OCI-LY3 (cell line): ENCODE measurements at regions not wholly inside any gene's neighbourhood (a gene's known extent, or its start where the extent isn't known, plus 50 kb on each side); places are given as distances from the start of the nearest gene placed in this dataset.

Experiments used
- CTCF ChIP-seq: fragments of 200-600, 300-600 bp; sonication (generic); IDR thresholded peaks from 2 replicates; pipeline ENCODE4 v1.5.1; 2014; ENCODE audit warnings: antibody characterized with exemption, low read length, low read depth
- EZH2phosphoT487 ChIP-seq: fragments of 200-600 bp; shearing (Covaris generic); IDR thresholded peaks from 2 replicates; pipeline ENCODE4 v1.6.1; 2018; ENCODE audit warnings: antibody characterized with exemption, mixed run types, low read depth

GRCh38 chr1:221187174-221187573 lies 307.9 kb downstream of the HLX start:
- TF ChIP-seq CTCF, result no peak
- no peak for TF ChIP-seq EZH2phosphoT487
